AG10803 (cell line): ENCODE measurements at regions not wholly inside any gene's neighbourhood (a gene's known extent, or its start where the extent isn't known, plus 50 kb on each side); places are given as distances from the start of the nearest gene placed in this dataset.

Source experiments
- DNase-seq: peaks from one replicate; pipeline ENCODE4 v3.0.0; 2010; ENCODE audit warnings: low read depth
- H3K4me3 ChIP-seq: 2 replicates; pipeline ENCODE4 v1.5.1; 2011; ENCODE audit warnings: mild to moderate bottlenecking, low read length, control low read depth
- CTCF ChIP-seq: conservative IDR thresholded peaks from 2 replicates; pipeline ENCODE4 v1.5.1; 2011; ENCODE audit warnings: mild to moderate bottlenecking, low read length, control low read depth, inconsistent platforms

GRCh38 chr3:61354604-61355003 lies 103.4 kb upstream of the FHIT start:
- DNase-seq, result no peak
- TF ChIP-seq CTCF, result no peak
- H3K4me3 ChIP-seq, result no peak overlapping the region

- TF ChIP-seq CTCF, result no peak
- no peak for DNase-seq
- H3K4me3 ChIP-seq, result no peak overlapping the region
Observed at GRCh38 chr3:61356685-61357084, 105.4 kb upstream of the FHIT start.

- no peak for TF ChIP-seq CTCF
- no peak for DNase-seq
- no peak overlapping the region for H3K4me3 ChIP-seq
Observed at GRCh38 chr3:61357902-61358301, 106.7 kb upstream of the FHIT start.

GRCh38 chr3:61358364-61358763 lies 107.1 kb upstream of the FHIT start:
- H3K4me3 ChIP-seq, result no peak overlapping the region
- no peak for TF ChIP-seq CTCF
- no peak for DNase-seq

DNA sequence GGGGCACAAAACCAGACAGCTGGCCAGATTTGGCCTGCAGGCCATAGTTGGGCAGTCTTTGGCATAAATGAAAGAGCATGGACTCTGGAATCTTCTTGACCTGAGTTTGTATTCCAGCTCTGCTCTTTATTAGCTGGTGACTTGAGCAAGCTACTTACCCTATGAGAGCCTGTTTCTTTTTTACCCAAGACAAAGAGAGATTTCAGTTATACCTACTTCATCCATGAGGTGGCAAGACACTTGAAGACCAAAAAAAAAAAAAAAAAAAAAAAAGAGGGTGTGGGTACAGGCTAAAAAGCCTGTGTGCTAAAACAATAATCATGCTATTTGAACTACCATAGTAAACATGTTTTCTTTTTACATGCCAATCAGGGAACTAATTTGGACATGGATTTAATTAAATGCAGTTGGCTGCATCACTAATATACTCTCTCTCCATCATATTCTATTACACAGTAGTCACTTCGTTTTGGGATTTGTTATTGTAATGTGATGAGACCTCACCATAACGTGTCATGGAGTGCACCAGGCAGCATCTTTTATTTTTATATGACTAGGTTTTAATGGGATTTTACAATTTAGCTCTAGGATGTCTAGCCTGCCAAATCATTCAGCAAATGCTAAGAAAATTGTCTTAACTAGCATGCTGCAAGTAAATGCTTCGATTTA lies 109.2 kb upstream of the FHIT start:
- no peak for DNase-seq
- no peak overlapping the region for H3K4me3 ChIP-seq
- no peak for TF ChIP-seq CTCF

GRCh38 chr3:61369678-61370077 lies 118.4 kb upstream of the FHIT start:
- DNase-seq, result no peak
- TF ChIP-seq CTCF, result no peak

DNA sequence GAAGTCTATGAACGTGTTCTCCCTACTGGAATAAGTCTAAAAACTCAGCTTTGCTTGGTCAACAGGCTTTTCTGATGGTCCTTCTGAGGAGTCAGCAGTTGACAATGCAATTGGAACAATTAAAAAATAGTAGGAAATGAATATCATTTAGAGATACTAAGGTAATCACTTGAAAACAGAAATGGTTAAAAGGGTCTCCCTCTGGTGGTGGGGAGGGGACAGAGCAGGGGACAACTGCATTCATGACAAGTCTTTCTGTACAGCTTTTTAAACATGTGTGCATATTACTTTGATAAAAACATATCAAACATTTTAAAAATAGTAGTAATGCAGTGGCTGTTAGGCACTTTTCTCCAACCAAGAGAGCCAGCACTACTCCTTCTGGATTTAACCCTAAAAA lies 119.9 kb upstream of the FHIT start:
- TF ChIP-seq CTCF, result peak; percentile 39; the same call in 1 of the 2 replicates

More at GRCh38 chr3:61369678-61370077, 118.4 kb upstream of the FHIT start:
- no peak overlapping the region for H3K4me3 ChIP-seq

More for the DNA sequence above, 119.9 kb upstream of the FHIT start:
- DNase-seq, result no peak
- no peak overlapping the region for H3K4me3 ChIP-seq
